ENCODE measurements at regions not wholly inside any gene's neighbourhood (a gene's known extent, or its start where the extent isn't known, plus 50 kb on each side); places are given as distances from the start of the nearest gene placed in this dataset.

- TF ChIP-seq CTCF (IDR thresholded peaks at IDR 0.05): no peak
- intact Hi-C loops (cut with DNase I): no loop called here
- Histone ChIP-seq H3K27ac (no peak overlapping the region), H3K4me1 (no peaks in the 10 kb centered on the region), H3K27me3 (no peaks in the 10 kb centered on the region), H3K9me3 (no peaks in the 10 kb centered on the region), H3K4me3 (no peak overlapping the region), H3K36me3 (no peaks in the 10 kb centered on the region)
- DNase-seq (no peak), ATAC-seq (no peak)
These were observed 466.3 kb downstream of the HAPSTR1 start for GRCh38 chr16:9557713-9558112.

- no peak for ATAC-seq
- Histone ChIP-seq H3K9me3 (no peaks in the 10 kb centered on the region), H3K27me3 (no peaks in the 10 kb centered on the region), H3K4me1 (no peaks in the 10 kb centered on the region), H3K27ac (no peak overlapping the region), H3K36me3 (no peaks in the 10 kb centered on the region), H3K4me3 (no peak overlapping the region)
- intact Hi-C loops (cut with DNase I): no loop called here
- DNase-seq: no peak
- no peak for TF ChIP-seq CTCF (IDR thresholded peaks at IDR 0.05)
These were observed 474.7 kb downstream of the HAPSTR1 start for GRCh38 chr16:9566099-9566498.

GRCh38 chr16:9567666-9568065 lies 476.2 kb downstream of the HAPSTR1 start:
- Histone ChIP-seq H3K9me3 (no peaks in the 10 kb centered on the region), H3K27me3 (no peaks in the 10 kb centered on the region), H3K4me1 (no peaks in the 10 kb centered on the region), H3K27ac (no peak overlapping the region), H3K4me3 (no peak overlapping the region), H3K36me3 (no peaks in the 10 kb centered on the region)
- intact Hi-C loops (cut with DNase I): no loop called here
- ATAC-seq (peak; percentile 44), DNase-seq (no peak)
- no peak for TF ChIP-seq CTCF (IDR thresholded peaks at IDR 0.05)

- DNase-seq (no peak), ATAC-seq (no peak)
- no peaks in the 10 kb centered on the region for H3K36me3 ChIP-seq
- no peak for TF ChIP-seq CTCF (IDR thresholded peaks at IDR 0.05)
- H3K27ac ChIP-seq: no peak overlapping the region
- no peaks in the 10 kb centered on the region for H3K4me1 ChIP-seq
- no peaks in the 10 kb centered on the region for H3K27me3 ChIP-seq
- H3K9me3 ChIP-seq: no peaks in the 10 kb centered on the region
- H3K4me3 ChIP-seq: no peak overlapping the region
- intact Hi-C loops (cut with DNase I): no loop called here
These were observed 476.8 kb downstream of the HAPSTR1 start for GRCh38 chr16:9568261-9568660.

- ATAC-seq (no peak), DNase-seq (no peak)
- H3K27ac ChIP-seq: no peak overlapping the region
- H3K27me3 ChIP-seq: no peaks in the 10 kb centered on the region
- no peaks in the 10 kb centered on the region for H3K36me3 ChIP-seq
- intact Hi-C loops (cut with DNase I): no loop called here
- H3K4me3 ChIP-seq: no peak overlapping the region
- no peaks in the 10 kb centered on the region for H3K9me3 ChIP-seq
- no peaks in the 10 kb centered on the region for H3K4me1 ChIP-seq
- TF ChIP-seq CTCF (IDR thresholded peaks at IDR 0.05): no peak
These were observed 479.1 kb downstream of the HAPSTR1 start for GRCh38 chr16:9570521-9570920.

- no peaks in the 10 kb centered on the region for H3K36me3 ChIP-seq
- ATAC-seq (no peak), DNase-seq (no peak)
- no peaks in the 10 kb centered on the region for H3K4me1 ChIP-seq
- H3K9me3 ChIP-seq: no peaks in the 10 kb centered on the region
- TF ChIP-seq CTCF (IDR thresholded peaks at IDR 0.05): no peak
- H3K27me3 ChIP-seq: no peaks in the 10 kb centered on the region
- no peak overlapping the region for H3K27ac ChIP-seq
- intact Hi-C loops (cut with DNase I): no loop called here
- no peak overlapping the region for H3K4me3 ChIP-seq
These were observed 487.0 kb downstream of the HAPSTR1 start for GRCh38 chr16:9578459-9578858.
